ENCODE measurements at regions not wholly inside any gene's neighbourhood (a gene's known extent, or its start where the extent isn't known, plus 50 kb on each side); places are given as distances from the start of the nearest gene placed in this dataset.

DNA sequence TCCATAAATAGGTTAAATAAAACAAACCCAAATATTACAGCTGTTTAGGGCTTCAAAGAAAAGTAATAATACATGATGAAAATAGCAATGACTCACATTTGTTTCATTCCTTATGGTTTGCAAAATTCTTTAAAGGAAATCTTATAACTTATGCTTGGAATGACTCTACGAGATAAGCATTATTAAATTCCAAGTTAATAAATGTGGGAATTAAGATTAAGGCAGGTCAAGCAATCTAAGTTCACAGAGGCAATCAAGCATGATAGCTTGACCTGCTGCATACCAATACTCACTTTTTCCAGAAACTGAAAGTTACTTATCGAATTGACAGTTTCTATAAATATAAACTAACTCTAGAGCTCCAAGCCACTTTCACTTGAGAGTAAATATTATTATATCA, 1002.9 kb upstream of the SEL1L start:
- H3K27ac ChIP-seq (ENCODE audit: low read depth in 1 of 2, low read length in 2 of 2) = no peak overlapping the region
- H3K9me3 ChIP-seq (ENCODE audit: control insufficient read depth, low read length) = no peaks in the 10 kb centered on the region
- H3K36me3 ChIP-seq (ENCODE audit: control insufficient read depth in 1 of 2, insufficient read depth in 2 of 2, low read length in 1 of 2) = no peaks in the 10 kb centered on the region
- ATAC-seq (ENCODE audit: low FRiP score) = no peak
- no peak overlapping the region for H3K4me3 ChIP-seq (ENCODE audit: low read length in 2 of 2)
- intact Hi-C loops (cut with DNase I) = no loop called here
- 9% methylated on average over 2 of the region's 2 CpGs for WGBS, 2 donors
- no peaks in the 10 kb centered on the region for H3K27me3 ChIP-seq (ENCODE audit: control insufficient read depth in 1 of 2, insufficient read depth in 2 of 2, low read length in 1 of 2)
- DNase-seq = no peak
- no peaks in the 10 kb centered on the region for H3K4me1 ChIP-seq (ENCODE audit: control insufficient read depth in 1 of 2, insufficient read depth in 2 of 2, low read length in 2 of 2)

DNA sequence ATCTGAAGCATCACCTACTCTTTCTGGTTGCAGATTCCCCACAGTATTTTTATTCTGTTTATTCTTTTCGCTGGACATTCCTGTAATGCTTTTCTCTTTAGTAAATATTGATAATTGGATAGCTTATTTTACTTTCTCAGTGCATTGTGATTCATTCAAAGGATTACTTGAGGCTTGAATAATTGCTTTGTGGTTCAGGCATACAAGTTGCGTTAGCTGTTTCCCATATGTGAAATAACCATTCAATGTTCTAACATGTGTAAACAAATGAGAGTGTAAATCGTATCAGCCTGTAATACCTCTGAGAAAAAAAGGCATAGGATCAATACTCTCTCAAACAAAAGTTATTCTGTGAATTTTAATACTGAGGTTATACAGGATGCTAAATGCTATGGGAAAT, 1004.2 kb upstream of the SEL1L start:
- Histone ChIP-seq H3K27ac (ENCODE audit: low read depth in 1 of 2, low read length in 2 of 2) (no peak overlapping the region), H3K27me3 (ENCODE audit: control insufficient read depth in 1 of 2, insufficient read depth in 2 of 2, low read length in 1 of 2) (no peaks in the 10 kb centered on the region), H3K4me3 (ENCODE audit: low read length in 2 of 2) (no peak overlapping the region), H3K36me3 (ENCODE audit: control insufficient read depth in 1 of 2, insufficient read depth in 2 of 2, low read length in 1 of 2) (no peaks in the 10 kb centered on the region), H3K9me3 (ENCODE audit: control insufficient read depth, low read length) (no peaks in the 10 kb centered on the region), H3K4me1 (ENCODE audit: control insufficient read depth in 1 of 2, insufficient read depth in 2 of 2, low read length in 2 of 2) (no peaks in the 10 kb centered on the region)
- intact Hi-C loops (cut with DNase I) = no loop called here
- 86 to 91% methylated on average over 3 of the region's 3 CpGs for WGBS, 2 donors
- ATAC-seq (ENCODE audit: low FRiP score) (no peak), DNase-seq (no peak)

DNA sequence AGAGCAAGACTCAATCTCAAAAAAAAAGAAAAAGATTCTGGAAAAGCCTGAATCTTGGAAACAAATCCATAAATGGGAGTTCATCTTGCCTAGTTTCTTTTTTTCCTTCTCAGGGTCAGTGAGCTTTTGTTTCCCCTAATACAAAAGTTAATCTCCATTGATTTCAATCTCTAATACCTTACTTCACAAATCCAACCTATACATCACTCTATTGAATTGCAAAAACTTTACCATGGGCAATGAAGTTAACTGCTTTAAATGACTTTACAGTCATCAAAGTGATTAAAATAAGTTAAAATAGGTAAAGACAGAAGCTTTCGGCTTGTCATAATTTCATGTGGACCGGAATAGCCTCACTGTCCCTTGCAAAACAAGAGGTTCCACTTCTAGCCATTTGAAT, 1012.7 kb upstream of the SEL1L start:
- no peaks in the 10 kb centered on the region for H3K9me3 ChIP-seq (ENCODE audit: control insufficient read depth, low read length)
- intact Hi-C loops (cut with DNase I) = no loop called here
- no peak for DNase-seq
- H3K4me1 ChIP-seq (ENCODE audit: control insufficient read depth in 1 of 2, insufficient read depth in 2 of 2, low read length in 2 of 2) = no peaks in the 10 kb centered on the region
- H3K27me3 ChIP-seq (ENCODE audit: control insufficient read depth in 1 of 2, insufficient read depth in 2 of 2, low read length in 1 of 2) = no peaks in the 10 kb centered on the region
- WGBS, 2 donors = 71 to 74% methylated on average over 2 of the region's 2 CpGs
- no peak overlapping the region for H3K4me3 ChIP-seq (ENCODE audit: low read length in 2 of 2)
- H3K27ac ChIP-seq (ENCODE audit: low read depth in 1 of 2, low read length in 2 of 2) = no peak overlapping the region
- no peak for ATAC-seq (ENCODE audit: low FRiP score)
- no peaks in the 10 kb centered on the region for H3K36me3 ChIP-seq (ENCODE audit: control insufficient read depth in 1 of 2, insufficient read depth in 2 of 2, low read length in 1 of 2)

DNA sequence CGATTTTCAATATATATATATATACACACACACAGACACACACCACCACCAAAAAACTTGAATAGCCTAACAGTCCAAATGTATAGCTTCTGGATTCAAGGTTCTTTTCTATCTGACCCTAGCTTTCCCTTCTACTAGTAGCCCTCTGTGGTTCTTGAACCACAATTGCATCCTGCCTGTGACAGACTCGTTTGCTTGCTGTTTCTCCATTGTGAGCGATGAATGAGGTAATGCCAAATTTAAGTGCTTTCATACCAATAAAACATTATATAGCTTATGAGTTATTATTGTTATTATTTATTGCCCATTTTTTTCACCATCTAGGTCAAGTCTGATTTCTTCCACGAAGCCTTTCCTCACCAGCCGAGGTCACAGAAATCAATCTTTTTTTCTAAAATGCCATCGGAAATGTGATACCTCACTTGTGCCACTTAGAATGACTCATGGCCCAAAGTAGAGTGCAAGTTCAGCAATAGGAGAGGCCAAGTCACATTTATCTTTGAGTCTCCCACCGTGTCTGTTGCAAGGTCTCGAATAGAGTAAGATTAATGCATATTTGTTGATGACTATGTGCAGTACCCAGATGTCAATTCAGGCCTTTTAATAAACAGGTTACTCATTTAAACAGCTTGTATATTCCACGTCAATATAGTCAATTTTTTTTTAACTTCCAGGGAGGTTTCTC, 1015.8 kb upstream of the SEL1L start:
- ATAC-seq (ENCODE audit: low FRiP score) (no peak), DNase-seq (no peak)
- Histone ChIP-seq H3K4me1 (ENCODE audit: control insufficient read depth in 1 of 2, insufficient read depth in 2 of 2, low read length in 2 of 2) (no peaks in the 10 kb centered on the region), H3K4me3 (ENCODE audit: low read length in 2 of 2) (no peak overlapping the region), H3K9me3 (ENCODE audit: control insufficient read depth, low read length) (no peaks in the 10 kb centered on the region), H3K27me3 (ENCODE audit: control insufficient read depth in 1 of 2, insufficient read depth in 2 of 2, low read length in 1 of 2) (no peaks in the 10 kb centered on the region), H3K36me3 (ENCODE audit: control insufficient read depth in 1 of 2, insufficient read depth in 2 of 2, low read length in 1 of 2) (no peaks in the 10 kb centered on the region), H3K27ac (ENCODE audit: low read depth in 1 of 2, low read length in 2 of 2) (no peak overlapping the region)
- 75 to 82% methylated on average over 9 of the region's 9 CpGs for WGBS, 2 donors
- intact Hi-C loops (cut with DNase I) = no loop called here

DNA sequence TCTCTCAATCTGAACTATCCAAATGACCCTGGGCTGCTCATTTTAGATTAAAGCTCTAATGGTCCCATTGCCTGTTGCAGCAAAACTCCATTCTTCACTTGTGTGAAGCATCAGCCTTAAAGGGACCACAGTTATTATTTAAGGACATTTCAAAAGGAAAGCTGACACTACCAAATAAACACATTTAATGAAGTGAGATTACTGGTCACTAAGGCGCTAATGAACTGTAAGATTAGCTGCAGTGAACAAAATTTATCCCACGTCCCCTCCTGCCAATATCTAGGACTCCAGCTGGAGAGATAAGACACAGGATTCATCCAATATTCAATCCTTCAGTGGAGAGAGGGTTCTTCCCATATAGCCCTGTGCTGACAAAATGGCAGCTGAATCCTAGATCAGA, 1029.2 kb upstream of the SEL1L start:
- WGBS, 2 donors = 88 to 94% methylated on average over 2 of the region's 2 CpGs
- DNase-seq = no peak
- no peaks in the 10 kb centered on the region for H3K27me3 ChIP-seq (ENCODE audit: control insufficient read depth in 1 of 2, insufficient read depth in 2 of 2, low read length in 1 of 2)
- H3K4me3 ChIP-seq (ENCODE audit: low read length in 2 of 2) = no peak overlapping the region
- H3K27ac ChIP-seq (ENCODE audit: low read depth in 1 of 2, low read length in 2 of 2) = no peak overlapping the region
- H3K36me3 ChIP-seq (ENCODE audit: control insufficient read depth in 1 of 2, insufficient read depth in 2 of 2, low read length in 1 of 2) = no peaks in the 10 kb centered on the region
- ATAC-seq (ENCODE audit: low FRiP score) = no peak
- intact Hi-C loops (cut with DNase I) = no loop called here
- no peaks in the 10 kb centered on the region for H3K9me3 ChIP-seq (ENCODE audit: control insufficient read depth, low read length)
- H3K4me1 ChIP-seq (ENCODE audit: control insufficient read depth in 1 of 2, insufficient read depth in 2 of 2, low read length in 2 of 2) = no peaks in the 10 kb centered on the region

DNA sequence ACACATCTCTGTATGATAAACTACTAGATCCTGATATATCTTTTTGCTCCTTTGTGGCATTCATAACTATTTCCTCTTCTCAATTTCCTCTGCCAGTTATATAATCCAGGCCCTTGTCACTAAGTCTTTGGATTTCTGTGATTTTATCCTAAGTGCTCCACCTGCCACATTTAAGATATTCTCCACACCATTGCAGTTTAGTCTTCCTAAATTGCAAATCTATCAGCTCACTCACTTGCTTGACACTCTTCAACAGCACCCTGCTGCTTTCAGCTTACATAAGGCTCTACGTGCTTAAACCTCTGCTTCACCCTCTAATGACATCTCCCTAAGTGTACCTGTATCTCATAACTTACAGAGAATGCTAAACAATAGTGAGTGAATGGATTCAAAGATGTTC, 1032.2 kb upstream of the SEL1L start:
- no peak overlapping the region for H3K4me3 ChIP-seq (ENCODE audit: low read length in 2 of 2)

DNA sequence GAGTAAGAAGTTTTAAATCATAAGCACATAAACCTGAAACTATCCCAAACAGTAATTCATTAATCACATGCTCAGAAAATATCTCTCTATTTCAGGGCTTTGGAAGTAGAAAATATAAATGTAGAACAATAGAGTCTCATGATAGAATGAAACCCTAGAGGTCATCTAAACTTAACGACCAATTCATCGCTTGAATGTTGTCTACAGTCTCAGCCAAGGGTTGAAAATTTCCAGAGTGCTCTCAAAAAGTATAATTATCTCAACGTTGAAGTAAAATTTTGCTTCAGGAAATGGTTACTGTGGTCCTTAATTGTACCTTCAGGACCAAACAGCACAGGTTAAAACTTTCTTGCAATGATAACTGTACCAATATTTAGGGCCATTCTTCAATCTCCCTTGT, 1053.6 kb upstream of the SEL1L start:
- intact Hi-C loops (cut with DNase I) = no loop called here
- no peak for ATAC-seq (ENCODE audit: low FRiP score)
- Histone ChIP-seq H3K4me1 (ENCODE audit: control insufficient read depth in 1 of 2, insufficient read depth in 2 of 2, low read length in 2 of 2) (no peaks in the 10 kb centered on the region), H3K27ac (ENCODE audit: low read depth in 1 of 2, low read length in 2 of 2) (no peak overlapping the region), H3K9me3 (ENCODE audit: control insufficient read depth, low read length) (no peaks in the 10 kb centered on the region), H3K4me3 (ENCODE audit: low read length in 2 of 2) (no peak overlapping the region), H3K27me3 (ENCODE audit: control insufficient read depth in 1 of 2, insufficient read depth in 2 of 2, low read length in 1 of 2) (no peaks in the 10 kb centered on the region), H3K36me3 (ENCODE audit: control insufficient read depth in 1 of 2, insufficient read depth in 2 of 2, low read length in 1 of 2) (no peaks in the 10 kb centered on the region)
- WGBS, 2 donors = 75 to 76% methylated on average over 3 of the region's 3 CpGs
- no peak for DNase-seq

More for the DNA sequence above, 1032.2 kb upstream of the SEL1L start:
- intact Hi-C loops (cut with DNase I) = no loop called here
- 79 to 88% methylated on average over 1 of the region's 1 CpG for WGBS, 2 donors
- H3K4me1 ChIP-seq (ENCODE audit: control insufficient read depth in 1 of 2, insufficient read depth in 2 of 2, low read length in 2 of 2) = no peaks in the 10 kb centered on the region
- no peak overlapping the region for H3K27ac ChIP-seq (ENCODE audit: low read depth in 1 of 2, low read length in 2 of 2)
- no peaks in the 10 kb centered on the region for H3K36me3 ChIP-seq (ENCODE audit: control insufficient read depth in 1 of 2, insufficient read depth in 2 of 2, low read length in 1 of 2)
- no peak for DNase-seq
- H3K27me3 ChIP-seq (ENCODE audit: control insufficient read depth in 1 of 2, insufficient read depth in 2 of 2, low read length in 1 of 2) = no peaks in the 10 kb centered on the region
- no peaks in the 10 kb centered on the region for H3K9me3 ChIP-seq (ENCODE audit: control insufficient read depth, low read length)
- ATAC-seq (ENCODE audit: low FRiP score) = no peak

DNA sequence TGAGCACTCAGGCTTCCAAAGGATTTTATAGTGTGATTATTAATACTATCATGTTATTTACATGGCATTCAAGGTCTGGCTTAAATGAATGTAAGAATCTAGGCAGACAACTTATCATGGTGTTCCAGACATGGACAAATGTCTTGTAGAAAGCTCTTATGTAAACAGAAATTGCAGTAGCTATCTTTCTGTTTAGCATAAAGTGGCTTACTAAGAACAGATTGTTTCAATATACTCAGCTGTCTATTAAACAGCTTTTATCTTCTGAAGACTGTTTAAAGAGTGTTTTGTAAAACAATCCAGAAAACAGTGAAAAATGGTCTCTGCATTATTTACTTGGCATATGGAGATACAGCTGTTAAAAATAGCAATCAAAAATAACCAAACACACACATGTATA, 1061.8 kb upstream of the SEL1L start:
- H3K4me3 ChIP-seq (ENCODE audit: low read length in 2 of 2) = no peak overlapping the region
- intact Hi-C loops (cut with DNase I) = no loop called here
- ATAC-seq (ENCODE audit: low FRiP score) = no peak

DNA sequence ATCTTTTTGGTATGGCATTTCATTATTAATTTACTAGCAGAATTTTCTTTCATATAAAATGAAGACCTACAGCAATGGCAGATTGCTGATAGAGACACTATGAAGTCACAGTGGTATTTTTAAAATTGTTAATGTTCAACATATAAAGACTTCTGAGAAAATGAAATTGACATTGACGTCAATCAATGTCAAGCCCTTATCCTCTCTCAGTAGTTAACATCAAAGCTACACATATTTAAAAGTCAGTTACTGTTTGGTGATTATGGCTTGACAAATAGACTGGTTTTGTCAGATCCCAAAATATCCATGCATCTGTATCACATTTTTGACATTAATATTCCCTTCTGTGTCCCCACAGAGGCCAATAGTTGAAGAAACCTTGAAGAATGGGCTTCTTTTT, 1069.1 kb upstream of the SEL1L start:
- no peaks in the 10 kb centered on the region for H3K36me3 ChIP-seq (ENCODE audit: control insufficient read depth in 1 of 2, insufficient read depth in 2 of 2, low read length in 1 of 2)
- no peak overlapping the region for H3K4me3 ChIP-seq (ENCODE audit: low read length in 2 of 2)
- no peak for DNase-seq
- H3K27me3 ChIP-seq (ENCODE audit: control insufficient read depth in 1 of 2, insufficient read depth in 2 of 2, low read length in 1 of 2) = no peaks in the 10 kb centered on the region
- intact Hi-C loops (cut with DNase I) = no loop called here
- H3K4me1 ChIP-seq (ENCODE audit: control insufficient read depth in 1 of 2, insufficient read depth in 2 of 2, low read length in 2 of 2) = no peaks in the 10 kb centered on the region
- ATAC-seq (ENCODE audit: low FRiP score) = no peak
- WGBS, 2 donors = 91 to 92% methylated on average over 1 of the region's 1 CpG
- no peaks in the 10 kb centered on the region for H3K9me3 ChIP-seq (ENCODE audit: control insufficient read depth, low read length)
- H3K27ac ChIP-seq (ENCODE audit: low read depth in 1 of 2, low read length in 2 of 2) = no peak overlapping the region

More for the DNA sequence above, 1061.8 kb upstream of the SEL1L start:
- H3K36me3 ChIP-seq (ENCODE audit: control insufficient read depth in 1 of 2, insufficient read depth in 2 of 2, low read length in 1 of 2) = no peaks in the 10 kb centered on the region
- no peaks in the 10 kb centered on the region for H3K9me3 ChIP-seq (ENCODE audit: control insufficient read depth, low read length)
- no peak for DNase-seq
- H3K4me1 ChIP-seq (ENCODE audit: control insufficient read depth in 1 of 2, insufficient read depth in 2 of 2, low read length in 2 of 2) = no peaks in the 10 kb centered on the region
- H3K27me3 ChIP-seq (ENCODE audit: control insufficient read depth in 1 of 2, insufficient read depth in 2 of 2, low read length in 1 of 2) = no peaks in the 10 kb centered on the region
- H3K27ac ChIP-seq (ENCODE audit: low read depth in 1 of 2, low read length in 2 of 2) = no peak overlapping the region

Measured in aorta (tissue), 5 donors.